HFF-Myc (cell line): ENCODE measurements at regions not wholly inside any gene's neighbourhood (a gene's known extent, or its start where the extent isn't known, plus 50 kb on each side); places are given as distances from the start of the nearest gene placed in this dataset.
A peak's percentile ranks its signal among the peaks of the same experiment; 100 is the strongest.

ENCODE experiments used
- DNase-seq: peaks from one replicate; pipeline ENCODE4 v3.0.0-alpha.2; 2011; ENCODE audit warnings: low read depth; ENCODE audit errors: extremely low read depth
- H3K4me3 ChIP-seq: replicated peaks from 2 replicates; pipeline ENCODE4 v1.5.1; 2011; ENCODE audit warnings: low read depth, mild to moderate bottlenecking, control low read depth, low read length
- CTCF ChIP-seq: IDR thresholded peaks from 2 replicates; pipeline ENCODE4 v1.5.1; 2012; ENCODE audit warnings: mild to moderate bottlenecking, low read depth, low read length, control low read depth; ENCODE audit errors: missing control alignments

- no peak for DNase-seq
- no peak overlapping the region for H3K4me3 ChIP-seq
- TF ChIP-seq CTCF, result no peak
These were observed 95.4 kb upstream of the ANO4 start for GRCh38 chr12:100699209-100699608.

GRCh38 chr12:100703337-100703736 lies 91.2 kb upstream of the ANO4 start:
- TF ChIP-seq CTCF, result no peak
- no peak for DNase-seq
- no peak overlapping the region for H3K4me3 ChIP-seq

- no peak for DNase-seq
- TF ChIP-seq CTCF, result no peak
- no peak overlapping the region for H3K4me3 ChIP-seq
These were observed 90.7 kb upstream of the ANO4 start for GRCh38 chr12:100703868-100704267.

GRCh38 chr12:100706033-100706432 lies 88.5 kb upstream of the ANO4 start:
- H3K4me3 ChIP-seq, result no peak overlapping the region
- peak; percentile 20 for DNase-seq
- no peak for TF ChIP-seq CTCF

GRCh38 chr12:100708591-100708990 lies 86.0 kb upstream of the ANO4 start:
- DNase-seq, result no peak
- no peak for TF ChIP-seq CTCF
- no peak overlapping the region for H3K4me3 ChIP-seq

GRCh38 chr12:100715976-100716944 lies 78.3 kb upstream of the ANO4 start:
- TF ChIP-seq CTCF, result no peak
- 0 out of 2 replicates have a peak overlapping the region, but pooled peaks have one; percentile 17 for H3K4me3 ChIP-seq
- no peak for DNase-seq
